ENCODE measurements at regions not wholly inside any gene's neighbourhood (a gene's known extent, or its start where the extent isn't known, plus 50 kb on each side); places are given as distances from the start of the nearest gene placed in this dataset. TPM values are rescaled to one million over a fixed set of nuclear protein-coding genes. Genes with fewer than 3 reads are reported as not detected.

Small RNA genes in the stretch of these regions (small RNA-seq; reads per million reads assigned to genes)
- gene AC004852.1 (not detected), gene AC009945.1 (not detected), gene RF00012 (not detected), gene RF00019 (not detected)

All from skeletal muscle tissue (tissue), 1 donor.